Body of pancreas (tissue), 4 donors: ENCODE measurements at regions not wholly inside any gene's neighbourhood (a gene's known extent, or its start where the extent isn't known, plus 50 kb on each side); places are given as distances from the start of the nearest gene placed in this dataset.

ENCODE experiments used
- POLR2A ChIP-seq, 3 donors: fragments of 450-650 bp; IDR thresholded peaks; one replicate each; pipeline ENCODE4 v1.6.1; 2016; ENCODE audit warnings: antibody characterized with exemption in 3 of 3, mild to moderate bottlenecking in 2 of 3
- TF ChIP-seq, protein P1 (sequence below), 7 experiments: fragments of 450-650 bp in 4 of 7; fragments of 200-600 bp in 3 of 7; sonication (generic) in 3 of 7; IDR thresholded peaks; one replicate each; pipeline ENCODE4 v1.5.1; 2016 to 2019; ENCODE audit warnings: antibody characterized with exemption in 7 of 7

- TF ChIP-seq, protein P1, sequence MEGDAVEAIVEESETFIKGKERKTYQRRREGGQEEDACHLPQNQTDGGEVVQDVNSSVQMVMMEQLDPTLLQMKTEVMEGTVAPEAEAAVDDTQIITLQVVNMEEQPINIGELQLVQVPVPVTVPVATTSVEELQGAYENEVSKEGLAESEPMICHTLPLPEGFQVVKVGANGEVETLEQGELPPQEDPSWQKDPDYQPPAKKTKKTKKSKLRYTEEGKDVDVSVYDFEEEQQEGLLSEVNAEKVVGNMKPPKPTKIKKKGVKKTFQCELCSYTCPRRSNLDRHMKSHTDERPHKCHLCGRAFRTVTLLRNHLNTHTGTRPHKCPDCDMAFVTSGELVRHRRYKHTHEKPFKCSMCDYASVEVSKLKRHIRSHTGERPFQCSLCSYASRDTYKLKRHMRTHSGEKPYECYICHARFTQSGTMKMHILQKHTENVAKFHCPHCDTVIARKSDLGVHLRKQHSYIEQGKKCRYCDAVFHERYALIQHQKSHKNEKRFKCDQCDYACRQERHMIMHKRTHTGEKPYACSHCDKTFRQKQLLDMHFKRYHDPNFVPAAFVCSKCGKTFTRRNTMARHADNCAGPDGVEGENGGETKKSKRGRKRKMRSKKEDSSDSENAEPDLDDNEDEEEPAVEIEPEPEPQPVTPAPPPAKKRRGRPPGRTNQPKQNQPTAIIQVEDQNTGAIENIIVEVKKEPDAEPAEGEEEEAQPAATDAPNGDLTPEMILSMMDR (IDR thresholded peaks at IDR 0.05) = no peak
- TF ChIP-seq POLR2A (IDR thresholded peaks at IDR 0.05) = no peak
Observed at GRCh38 chr17:70238228-70238627, 68.9 kb downstream of the KCNJ2 start.
